GM12873 (cell line): ENCODE measurements at regions not wholly inside any gene's neighbourhood (a gene's known extent, or its start where the extent isn't known, plus 50 kb on each side); places are given as distances from the start of the nearest gene placed in this dataset.

Source experiments
- TF ChIP-seq, protein P1 (sequence below): IDR thresholded peaks from 2 replicates; pipeline ENCODE4 v1.5.1; 2012; ENCODE audit warnings: low read depth, mild to moderate bottlenecking, moderate library complexity, low read length, control low read depth; ENCODE audit not compliant: insufficient read depth; ENCODE audit errors: missing control alignments

DNA sequence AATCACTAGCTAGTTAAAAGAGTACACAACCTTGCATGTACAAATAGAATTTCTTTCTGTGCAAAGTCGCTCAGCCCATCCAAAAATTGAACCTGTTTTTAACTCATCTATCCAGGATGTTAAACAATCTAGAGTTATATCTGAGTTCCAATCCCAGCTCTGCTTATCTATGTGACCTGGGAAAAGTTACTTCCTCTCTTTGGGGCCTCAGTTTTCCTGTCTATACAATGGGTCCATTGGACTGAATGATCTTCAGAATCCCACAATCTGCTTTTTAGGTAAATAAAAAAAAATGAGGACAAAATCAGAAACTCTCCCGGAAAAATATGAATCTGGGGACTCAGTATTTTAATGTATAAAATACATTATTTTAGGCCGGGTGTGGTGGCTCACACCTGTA is 389.5 kb upstream of the PROX1 start:
- TF ChIP-seq, protein P1, sequence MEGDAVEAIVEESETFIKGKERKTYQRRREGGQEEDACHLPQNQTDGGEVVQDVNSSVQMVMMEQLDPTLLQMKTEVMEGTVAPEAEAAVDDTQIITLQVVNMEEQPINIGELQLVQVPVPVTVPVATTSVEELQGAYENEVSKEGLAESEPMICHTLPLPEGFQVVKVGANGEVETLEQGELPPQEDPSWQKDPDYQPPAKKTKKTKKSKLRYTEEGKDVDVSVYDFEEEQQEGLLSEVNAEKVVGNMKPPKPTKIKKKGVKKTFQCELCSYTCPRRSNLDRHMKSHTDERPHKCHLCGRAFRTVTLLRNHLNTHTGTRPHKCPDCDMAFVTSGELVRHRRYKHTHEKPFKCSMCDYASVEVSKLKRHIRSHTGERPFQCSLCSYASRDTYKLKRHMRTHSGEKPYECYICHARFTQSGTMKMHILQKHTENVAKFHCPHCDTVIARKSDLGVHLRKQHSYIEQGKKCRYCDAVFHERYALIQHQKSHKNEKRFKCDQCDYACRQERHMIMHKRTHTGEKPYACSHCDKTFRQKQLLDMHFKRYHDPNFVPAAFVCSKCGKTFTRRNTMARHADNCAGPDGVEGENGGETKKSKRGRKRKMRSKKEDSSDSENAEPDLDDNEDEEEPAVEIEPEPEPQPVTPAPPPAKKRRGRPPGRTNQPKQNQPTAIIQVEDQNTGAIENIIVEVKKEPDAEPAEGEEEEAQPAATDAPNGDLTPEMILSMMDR, result no peak

DNA sequence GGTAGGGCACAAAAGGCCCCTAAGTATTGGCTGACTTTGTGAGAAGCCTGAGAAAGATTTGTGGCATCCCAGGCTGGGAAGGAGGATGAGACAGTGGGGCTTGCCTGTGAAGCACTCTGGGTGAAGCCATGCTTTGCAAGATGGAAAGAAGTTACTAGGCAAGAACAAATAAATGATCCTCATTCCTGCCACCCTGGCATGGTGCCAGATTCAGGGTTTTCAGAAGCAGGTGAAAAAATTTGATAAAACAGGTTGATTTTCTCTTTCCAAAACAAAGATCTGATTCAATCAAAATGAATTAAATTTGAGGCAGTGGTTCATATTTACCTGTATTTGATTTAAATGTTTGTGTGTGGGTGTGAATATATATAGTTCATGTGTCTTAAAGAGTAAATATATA is 386.9 kb upstream of the PROX1 start:
- TF ChIP-seq, protein P1, result no peak

DNA sequence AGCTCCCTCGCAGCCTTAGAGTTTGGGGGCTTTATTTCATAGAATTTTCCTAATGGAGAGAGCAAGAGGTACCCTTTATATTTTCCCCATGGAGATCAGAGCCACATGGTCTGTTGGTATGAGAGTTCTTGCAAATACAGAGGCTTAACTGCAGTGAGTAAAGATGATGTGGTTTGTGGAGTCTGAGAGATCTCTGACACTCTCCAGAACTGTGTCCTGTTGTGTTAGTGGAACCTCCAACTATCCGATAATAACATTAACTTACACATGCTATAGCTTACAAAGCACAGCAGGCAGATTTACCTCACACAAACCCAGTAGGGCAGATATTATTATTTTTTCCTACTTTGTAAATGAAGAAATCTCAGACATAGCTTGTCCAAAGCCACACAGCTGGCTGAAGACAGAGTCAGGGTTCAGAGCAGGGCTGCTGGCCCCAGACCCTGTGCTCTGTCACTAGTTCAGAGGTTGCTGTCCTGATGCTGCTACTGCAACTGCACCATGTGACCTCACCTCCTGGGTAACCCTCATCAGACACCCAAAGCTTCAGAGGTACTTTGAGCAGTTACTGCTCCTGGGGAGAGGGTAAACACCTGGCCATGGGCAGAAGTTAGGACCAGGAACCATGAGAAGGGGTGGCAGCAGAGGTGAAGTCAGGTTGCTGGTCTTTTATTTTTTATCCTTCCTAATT is 384.8 kb upstream of the PROX1 start:
- TF ChIP-seq, protein P1, result no peak

DNA sequence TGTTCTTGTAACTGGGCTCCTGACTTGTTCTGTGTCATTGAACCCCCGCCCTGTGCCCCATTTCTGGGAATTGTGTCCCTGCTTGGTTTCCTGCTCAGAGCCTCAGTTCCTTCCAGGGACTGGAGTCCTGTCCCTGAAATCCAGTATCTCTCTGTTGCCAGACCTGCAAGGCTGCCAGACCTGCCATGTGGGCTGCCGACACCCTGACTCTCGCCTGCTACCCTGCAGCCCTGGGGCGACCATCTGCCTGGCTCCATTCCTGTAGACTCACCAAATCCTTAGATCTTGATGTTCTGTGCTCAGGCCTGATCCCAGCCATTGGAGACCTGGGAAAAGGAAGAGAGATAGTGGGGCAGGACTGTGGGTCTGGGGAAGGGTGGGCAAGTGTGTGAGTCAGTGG is 383.3 kb upstream of the PROX1 start:
- TF ChIP-seq, protein P1, result no peak

DNA sequence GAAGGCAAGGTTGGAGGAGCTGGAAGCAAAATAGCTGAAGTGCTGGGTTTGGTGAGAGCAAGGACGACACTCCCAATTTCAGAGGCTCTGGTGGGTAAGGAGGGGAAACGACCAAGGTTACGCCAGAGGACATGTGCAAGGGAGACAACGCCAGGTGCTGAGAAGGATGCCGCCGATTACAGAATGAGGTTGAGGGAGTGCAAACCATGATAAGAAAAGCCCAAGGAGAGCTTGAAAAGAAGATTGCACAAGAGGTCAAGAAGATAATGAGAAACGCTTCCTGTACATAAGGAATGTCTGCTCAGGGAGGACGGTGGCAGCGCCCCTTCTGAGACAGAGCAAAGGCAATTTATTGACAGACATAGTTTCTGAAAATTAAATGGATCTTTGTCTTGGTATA is 382.0 kb upstream of the PROX1 start:
- TF ChIP-seq, protein P1, result no peak

DNA sequence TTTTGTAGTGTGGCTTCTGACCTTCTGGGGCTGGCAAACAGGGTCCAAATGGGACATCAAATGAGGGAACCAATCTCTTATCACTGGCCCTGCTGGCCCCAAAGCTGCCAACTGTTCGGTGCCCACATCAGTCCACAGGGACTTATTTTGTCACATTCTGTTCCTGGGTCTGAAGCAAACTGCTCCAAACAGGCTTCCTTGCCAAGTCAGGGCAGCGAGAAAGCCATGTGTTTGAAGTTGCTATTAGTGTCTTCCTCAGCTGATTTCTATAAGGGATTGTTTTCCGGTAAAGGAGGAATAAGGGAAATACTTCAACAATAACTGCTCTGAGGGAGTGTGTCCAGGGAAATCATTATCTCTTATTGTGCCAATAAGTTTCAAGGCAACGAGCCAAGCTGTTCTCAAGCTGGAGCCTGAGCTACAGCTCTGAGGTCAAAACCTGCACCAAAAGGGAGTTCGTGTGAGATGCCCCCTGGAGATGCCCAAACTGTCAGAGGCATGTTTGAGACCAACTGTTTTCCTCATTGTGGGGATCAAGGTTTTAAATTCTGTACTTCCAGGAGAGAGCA is 381.4 kb upstream of the PROX1 start:
- TF ChIP-seq, protein P1, result no peak

DNA sequence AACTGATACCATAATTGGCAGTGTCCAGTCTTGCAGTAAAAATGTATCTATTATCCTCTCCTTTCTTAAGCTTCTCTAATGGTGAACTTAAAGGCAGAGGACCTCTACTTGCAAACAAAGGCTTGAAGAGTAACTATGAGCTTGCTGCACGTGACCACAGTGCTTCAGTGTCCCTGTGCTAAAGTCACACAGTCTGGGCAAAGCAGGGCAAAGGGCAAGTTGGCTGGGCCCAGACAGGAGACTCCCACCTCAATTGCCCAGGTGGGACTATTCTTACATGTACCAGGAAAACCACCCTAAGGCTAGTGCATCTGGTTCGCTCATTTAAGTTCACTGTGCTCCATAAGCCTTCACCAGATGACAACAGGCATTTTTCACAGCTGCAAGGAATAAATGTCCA is 374.2 kb upstream of the PROX1 start:
- TF ChIP-seq, protein P1, result no peak
